SIG-M5 treated with dmso at 0.1 percent for 504 hours (cell line): ENCODE measurements at regions not wholly inside any gene's neighbourhood (a gene's known extent, or its start where the extent isn't known, plus 50 kb on each side); places are given as distances from the start of the nearest gene placed in this dataset.
"Not testable (repeated sequence)": the region's sequence is repeated elsewhere in the genome, so short reads cannot be mapped to it uniquely, and the experiment has no call there.

ENCODE experiments used
- DNase-seq: peaks from one replicate; lab custom pipeline; 2025; ENCODE audit not compliant: unreplicated experiment; lab: John Stamatoyannopoulos, UW

DNA sequence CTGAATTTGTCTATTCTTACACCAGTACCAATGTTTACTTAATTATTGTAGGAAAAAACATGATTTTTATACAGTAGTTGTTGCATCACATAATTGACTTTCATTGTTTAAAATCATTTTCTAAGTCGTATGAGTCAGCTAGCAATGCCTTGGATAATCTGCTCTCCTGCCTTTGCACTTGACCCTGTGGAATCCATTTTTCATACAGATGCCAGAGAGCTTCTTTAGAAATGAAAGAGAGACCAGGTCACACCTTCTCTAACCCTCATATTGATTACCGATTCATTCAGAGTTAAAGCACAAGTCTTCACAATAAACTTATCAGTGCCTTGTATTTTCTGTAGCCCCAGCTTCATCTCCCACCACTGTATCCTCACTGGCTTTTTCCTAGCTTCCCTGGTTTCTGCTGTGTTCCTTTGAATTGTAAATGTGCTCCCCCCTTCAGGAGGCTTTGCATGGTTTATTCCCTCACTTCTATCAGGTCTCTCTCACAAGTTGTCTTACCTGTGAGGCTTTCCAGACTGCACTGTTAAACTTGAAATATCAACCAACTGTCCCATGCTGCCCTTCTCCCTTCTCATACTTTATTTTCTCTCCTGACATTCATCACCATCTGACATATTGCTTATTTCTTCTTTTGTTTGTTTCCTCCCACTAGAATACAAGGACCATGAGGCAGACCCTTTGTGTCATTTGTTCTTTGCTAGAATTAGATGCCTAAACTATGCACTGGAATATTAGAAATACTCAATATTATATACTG, 662.0 kb upstream of the GBE1 start:
- no peak for DNase-seq

DNA sequence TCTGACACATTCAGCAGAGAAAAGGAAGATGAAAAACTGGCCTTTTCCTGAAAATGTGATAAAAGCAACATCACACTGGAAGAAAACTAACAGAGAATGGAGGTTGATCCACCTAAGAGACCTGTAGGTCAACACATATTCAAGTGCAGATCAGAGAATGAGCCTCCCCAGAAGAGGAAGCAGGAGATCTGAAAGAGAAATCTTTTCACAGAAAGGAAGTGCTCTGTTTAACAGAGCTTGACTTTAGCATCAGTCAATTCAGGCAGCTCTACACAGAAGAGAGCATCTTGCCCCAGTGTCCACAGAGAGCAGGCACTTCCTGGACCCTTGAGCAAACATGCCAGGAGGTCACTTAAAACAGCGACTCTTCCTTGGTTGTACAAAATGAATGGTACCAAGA, 655.4 kb upstream of the GBE1 start:
- no peak for DNase-seq

DNA sequence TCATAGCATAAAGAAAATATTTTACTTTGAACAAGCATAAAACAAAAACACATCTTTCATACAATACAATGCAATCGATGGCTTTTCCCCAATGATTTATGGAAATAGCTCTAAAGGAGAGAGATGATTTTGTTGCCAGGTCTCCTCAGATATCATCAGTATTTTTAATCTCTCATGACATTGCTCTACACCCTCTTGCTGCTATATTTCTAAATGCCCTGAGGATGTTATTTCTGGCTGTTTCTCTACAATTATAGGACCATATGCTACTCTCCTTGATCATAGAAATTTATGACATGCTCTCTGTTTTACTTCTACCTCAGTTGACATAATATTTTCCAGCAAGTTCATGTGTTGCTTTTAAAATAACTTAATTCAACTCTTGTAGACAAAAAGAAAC, 654.9 kb upstream of the GBE1 start:
- no peak for DNase-seq

DNA sequence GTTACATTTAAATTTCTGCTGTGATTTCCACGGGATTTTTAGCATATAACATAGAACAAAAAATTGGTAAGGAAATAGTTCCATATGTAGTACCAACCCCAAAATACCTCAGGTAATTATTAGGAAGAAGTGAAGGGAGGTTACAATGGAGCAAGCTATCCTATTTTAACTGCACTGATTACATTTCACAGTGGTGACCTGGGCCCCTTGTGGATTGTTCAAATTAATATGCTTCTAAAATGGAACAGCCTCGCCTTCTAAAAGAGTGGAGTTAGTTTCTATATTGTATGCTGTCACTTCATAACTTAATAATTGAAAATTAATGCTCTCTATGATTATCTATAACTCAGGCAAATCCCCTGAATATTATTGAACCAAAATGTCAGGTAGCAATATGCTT, 651.7 kb upstream of the GBE1 start:
- no peak for DNase-seq

DNA sequence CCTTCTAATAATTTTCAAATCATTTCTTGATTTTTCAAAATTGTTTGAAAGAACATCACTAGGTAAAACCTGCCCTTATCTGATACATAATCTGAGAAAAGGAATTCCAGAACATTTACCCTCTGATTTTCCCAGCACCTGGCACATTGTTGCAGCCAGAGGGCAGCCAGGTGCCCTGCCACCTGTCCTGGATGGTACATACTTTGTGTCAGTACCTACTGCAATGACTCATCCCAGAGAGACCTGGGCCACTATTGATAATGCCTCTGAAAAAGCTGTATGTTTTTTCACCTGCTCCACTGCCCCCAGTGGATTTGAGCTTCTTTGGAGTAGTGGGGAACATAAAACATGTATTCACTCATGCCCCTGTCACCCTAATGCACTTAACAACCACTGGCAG, 648.9 kb upstream of the GBE1 start:
- DNase-seq = no peak

DNA sequence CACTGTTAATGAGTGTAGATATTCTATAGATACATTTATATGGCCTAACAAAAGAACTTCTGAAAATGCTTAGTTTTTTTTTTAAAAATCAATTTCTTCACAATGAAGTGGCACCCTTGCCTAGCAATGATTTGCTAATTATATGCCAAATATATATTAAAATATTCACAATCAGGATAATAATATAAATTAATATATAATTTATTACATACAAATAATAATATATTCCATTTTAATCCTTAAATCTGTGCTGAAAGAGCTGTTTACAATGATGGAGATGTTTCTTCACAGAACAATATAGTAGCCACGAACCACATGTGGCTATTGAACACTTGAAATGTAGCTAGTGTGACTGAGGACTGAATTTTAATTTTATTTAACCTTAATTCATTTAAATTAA, 648.4 kb upstream of the GBE1 start:
- DNase-seq = no peak

DNA sequence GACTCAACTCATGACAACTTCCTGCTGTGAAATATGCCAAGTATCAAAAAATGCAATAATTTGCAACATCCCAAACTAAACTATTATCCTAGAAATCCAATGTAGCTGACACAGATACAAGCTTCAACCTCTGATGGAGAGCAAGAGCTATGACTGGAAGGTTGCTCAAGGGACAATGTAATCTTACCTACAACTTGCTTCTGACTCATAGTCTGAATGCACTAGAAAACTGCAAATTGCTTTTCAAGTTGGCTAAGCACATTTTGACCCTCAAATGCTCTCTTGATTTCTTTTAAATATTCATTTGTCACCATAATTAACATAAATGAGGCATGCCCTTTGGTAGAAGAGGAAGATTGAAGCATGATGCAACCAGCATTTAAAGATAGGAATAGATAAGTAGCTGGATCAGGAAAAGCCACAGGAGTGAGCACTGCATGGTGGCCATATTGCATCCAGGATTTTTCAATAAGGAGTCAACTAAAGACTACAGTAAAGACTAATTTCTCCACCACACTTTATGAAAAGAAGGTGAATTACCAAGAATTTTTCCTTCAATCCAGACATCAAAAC, 630.8 kb upstream of the GBE1 start:
- DNase-seq = no peak

DNA sequence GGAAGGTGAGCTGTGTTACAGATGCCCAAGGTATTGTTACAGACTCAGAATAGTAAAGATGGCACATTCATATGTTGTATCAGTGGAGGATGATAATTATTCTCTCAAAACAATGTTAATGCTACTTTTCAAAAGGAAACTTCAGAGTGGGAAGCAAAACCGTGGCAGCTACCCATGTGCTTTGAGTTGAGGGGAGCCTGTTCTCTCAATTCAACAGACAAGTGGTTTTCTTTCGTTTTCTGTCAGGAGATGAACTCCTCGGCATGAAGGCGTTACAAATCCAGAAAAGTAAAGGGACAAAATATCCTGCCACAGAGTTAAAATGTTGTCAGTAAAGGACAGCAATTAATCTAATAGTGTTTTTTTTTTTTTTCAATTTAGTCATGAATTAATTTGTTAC, 629.4 kb upstream of the GBE1 start:
- DNase-seq = no peak

DNA sequence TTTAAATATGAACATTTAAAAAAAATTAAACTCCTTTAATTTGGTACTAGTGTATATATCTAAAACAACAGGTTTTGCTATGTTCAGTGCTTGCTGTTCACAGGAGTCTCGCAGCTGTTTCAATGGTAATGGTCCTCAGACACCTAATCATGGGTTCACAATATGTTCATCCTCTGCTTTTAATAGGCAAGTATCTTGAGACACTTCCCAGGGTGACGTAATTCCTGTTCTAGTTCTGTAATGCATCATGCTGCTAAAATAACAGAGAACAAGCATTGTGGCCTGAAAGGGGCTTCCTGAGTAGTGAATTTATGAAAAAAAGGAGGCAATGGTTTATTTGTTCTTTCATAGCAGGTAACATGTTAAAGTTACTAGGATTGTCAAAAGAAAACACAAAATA, 625.2 kb upstream of the GBE1 start:
- DNase-seq = peak; percentile 33

DNA sequence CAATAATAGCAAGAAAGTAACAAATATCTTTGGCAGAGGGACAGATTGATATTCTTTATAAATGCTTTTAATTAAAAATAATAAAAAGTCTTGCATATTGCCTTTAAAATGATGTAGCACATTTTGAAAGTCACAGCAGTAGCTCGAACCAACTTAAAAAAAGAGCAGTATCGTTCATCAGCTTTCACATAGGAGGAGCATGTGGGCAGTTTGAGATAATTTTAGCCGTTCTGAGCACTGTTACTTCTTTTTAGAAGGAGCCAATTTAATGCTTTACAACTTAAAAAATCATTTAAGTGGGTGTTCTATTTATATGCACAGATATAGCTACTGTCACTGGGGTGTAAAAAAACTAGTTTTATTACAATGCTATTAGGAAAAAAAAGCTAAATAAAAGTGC, 622.7 kb upstream of the GBE1 start:
- DNase-seq = no peak

DNA sequence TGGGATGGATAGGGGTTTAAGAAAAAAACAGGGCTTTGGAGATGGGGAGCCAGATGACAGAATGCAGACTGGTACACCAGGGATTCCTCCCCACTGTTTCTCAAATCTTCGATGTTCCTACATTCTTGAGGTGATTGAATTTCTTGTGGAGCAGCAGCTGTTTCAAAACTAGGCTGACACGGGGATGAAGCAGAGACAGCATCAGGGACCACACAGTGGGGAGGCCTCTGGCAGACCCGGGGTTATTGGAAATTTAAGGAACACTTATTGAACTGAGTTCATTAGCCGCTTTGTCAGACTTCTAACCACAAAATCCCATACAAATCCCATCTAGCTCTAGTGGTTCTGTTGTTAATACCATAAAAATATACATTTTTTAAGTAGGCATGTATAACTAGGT, 621.4 kb upstream of the GBE1 start:
- DNase-seq = no peak

DNA sequence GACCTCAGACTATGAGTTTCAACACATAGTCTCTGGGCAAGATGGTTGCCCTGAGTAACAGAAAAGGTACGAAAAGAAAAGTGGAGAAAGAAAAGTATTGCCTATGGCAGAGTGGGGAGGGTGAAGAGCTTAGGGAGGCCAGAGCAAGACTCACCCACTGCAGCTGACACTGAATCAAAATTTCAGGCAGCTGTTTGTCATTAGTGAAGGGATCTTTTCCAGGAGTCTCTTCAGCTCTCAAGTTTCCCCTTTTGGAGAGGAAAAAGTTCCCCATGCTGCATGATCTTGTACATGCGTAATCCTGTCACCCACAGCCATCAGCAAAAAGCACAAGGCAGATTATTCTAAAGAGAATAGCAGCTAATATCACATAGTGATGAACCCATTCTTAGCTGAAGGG, 616.9 kb upstream of the GBE1 start:
- no peak for DNase-seq

DNA sequence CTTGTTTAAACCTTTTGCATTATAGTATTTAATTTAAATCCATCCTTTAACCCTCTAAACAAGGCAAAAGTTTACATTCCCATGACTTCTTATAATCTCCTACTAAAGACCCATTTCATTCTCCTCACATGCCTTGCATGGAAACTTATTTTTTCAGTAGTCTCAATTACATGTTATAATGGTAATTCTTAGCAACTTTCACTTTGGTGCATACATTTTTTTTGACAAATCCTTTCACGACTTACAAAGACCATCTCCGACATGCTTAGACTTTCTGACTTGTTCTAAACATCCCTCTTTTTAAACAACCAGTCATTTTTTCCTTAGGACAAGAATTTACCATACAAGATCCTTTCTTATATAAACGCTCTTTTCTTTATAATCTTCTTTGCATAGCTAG, 615.4 kb upstream of the GBE1 start:
- no peak for DNase-seq

DNA sequence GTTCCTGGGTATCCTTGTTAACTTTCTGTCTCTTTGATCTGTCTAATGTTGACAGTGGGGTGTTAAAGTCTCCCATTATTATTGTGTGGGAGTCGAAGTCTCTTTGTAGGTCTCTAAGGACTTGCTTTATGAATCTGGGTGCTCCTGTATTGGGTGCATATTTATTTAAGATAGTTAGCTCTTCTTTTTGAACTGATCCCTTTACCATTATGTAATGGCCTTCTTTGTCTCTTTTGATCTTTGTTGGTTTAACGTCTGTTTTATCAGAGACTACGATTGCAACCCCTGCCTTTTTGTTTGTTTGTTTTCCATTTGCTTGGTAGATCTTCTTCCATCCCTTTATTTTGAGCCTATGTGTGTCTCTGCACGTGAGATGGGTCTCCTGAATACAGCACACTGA, 612.4 kb upstream of the GBE1 start:
- DNase-seq = not testable (repeated sequence)

DNA sequence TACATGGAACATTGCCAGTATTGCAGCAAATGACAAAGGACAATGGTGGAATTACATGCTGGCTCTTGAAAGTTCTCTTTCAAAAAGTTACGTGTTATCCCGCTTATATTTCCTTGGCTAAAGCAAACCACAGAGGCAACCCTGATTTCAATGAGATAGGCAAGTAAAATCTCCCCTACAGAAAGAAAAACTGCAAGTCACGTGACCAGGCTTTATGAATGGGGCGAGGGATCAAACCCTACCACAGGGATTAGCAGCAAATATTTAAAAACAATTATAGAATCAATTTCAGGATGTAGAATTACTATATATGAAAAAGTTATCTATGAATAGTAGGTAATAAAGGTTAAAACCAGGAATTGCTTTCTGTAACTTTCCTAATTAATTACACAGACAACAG, 603.4 kb upstream of the GBE1 start:
- DNase-seq = no peak

DNA sequence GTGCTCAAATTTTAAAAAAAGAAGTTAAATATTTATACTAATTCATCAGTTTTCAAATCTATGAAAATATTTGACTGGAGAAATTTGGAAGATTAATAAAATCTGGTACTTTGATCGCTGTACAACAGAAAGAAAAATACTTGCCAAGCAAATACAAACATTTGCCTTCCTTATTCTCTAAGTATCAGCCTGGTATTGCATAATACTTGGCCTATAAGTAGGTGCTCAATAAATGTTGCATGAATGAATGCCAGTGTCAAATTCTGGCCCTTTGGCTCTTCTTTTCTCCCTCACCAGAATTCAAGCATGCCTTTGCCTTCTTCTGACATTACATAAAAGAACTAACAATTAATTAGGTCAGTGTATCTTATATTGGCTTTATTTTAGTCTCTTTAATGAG, 601.7 kb upstream of the GBE1 start:
- no peak for DNase-seq

DNA sequence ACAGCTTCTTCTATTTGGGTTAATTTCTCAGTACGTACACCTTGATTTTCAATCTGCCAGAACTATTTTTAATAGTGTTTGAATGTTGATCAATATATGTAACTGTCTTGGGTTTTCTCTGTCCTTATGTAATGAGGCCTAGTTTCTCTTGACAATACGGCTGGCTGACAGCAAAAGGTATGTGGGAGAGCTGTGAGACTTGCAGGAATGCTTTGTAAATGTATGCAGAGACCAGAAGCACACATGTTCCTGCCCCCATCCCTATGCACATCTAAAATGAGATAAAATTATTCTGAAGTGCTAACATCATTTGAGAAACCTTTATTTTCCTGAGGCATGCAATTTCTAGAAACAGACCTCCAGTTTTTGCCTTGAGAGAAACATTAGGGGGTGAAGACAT, 593.8 kb upstream of the GBE1 start:
- no peak for DNase-seq

DNA sequence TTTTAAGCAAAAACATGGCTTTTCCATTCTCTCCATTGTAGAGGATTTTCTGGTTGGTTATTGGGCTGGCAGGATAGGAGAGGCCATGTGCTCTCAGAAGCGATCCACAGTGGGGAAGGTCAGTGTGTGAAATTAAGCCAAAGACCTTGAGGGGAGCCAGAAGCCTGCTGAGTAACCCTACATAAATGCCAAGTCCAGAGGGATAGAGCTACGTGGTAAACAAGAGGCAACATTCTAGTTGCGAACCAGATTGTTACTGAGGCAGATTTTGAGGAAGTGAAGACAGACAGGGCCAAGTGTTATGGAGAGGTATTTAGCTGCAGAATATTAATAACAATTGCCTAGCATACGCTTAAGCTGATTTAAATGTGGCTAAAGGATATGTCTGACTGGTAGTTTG, 592.8 kb upstream of the GBE1 start:
- no peak for DNase-seq

DNA sequence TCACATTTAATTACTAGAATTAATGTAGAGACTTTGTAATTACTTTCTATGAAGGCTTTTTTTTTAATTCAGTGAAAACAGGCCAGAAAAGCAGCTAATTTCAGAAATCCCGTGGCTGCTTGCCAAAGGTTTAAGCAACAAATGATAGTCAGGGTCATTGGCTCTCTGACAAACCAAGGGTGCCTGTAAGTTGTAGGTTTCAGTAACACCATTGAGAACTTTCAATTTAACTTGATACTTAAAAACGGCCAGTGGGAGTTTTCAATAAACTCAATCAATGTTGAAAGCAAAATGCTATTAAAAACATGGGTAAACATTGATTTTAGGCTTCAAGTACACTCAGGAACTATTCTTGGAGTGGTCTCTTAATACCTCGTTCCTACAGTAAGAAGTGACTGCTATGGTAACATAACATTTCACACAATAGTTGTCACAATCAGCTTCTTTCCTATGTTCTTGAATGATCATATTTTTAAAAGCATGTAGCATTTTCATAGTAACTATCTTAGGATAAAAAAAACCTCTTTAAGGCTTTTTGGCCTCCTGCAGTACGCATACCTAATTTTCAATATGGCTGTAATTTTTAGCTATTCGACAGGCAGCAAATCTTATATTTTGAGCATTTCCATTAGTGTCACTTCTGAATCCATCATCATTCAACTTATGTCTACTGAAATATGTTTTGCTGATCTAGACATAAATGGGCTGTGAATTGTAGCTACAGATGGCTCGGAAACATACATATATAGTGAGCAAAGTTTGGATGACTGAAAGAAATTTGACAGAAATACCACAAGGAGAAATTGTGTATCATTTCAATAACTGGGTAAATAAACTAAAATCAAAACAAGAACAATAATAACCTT, 592.1 kb upstream of the GBE1 start:
- DNase-seq = no peak

DNA sequence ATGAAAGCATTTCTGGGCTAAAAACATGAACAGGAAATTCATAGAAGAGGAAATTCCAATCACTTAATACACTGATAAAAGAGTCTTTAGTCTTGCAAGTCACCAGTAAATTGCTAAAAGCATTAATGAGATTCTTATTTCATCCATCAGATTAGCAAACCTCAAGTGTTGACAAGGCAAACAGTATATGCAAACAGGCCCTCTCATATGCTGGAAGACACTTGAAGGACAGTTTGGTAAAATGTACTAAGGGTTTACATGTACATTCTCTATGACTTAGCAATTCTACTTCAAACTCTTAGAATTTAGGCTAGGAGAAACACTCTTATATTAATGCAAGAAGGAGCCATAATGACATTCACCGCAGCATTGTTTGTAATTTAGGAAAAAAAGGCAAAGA, 586.1 kb upstream of the GBE1 start:
- no peak for DNase-seq

DNA sequence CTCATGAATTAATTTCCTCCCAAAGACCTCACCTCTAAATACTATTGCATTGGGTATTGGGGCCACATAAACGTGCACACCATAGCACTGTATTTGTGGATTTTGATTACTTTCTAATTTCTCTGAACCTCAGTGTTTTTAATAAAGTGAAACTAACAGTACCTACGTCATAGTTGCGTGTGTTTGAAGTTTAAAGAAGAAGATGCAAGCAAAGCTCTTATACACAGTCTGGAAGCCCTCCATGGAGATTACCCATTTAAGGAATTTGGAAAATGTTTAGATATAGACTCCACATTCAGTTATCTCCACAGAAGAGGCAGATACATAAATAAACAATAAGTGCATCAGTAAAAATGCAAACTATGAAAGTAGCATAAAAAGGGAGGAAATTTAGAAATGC, 581.1 kb upstream of the GBE1 start:
- DNase-seq = no peak

DNA sequence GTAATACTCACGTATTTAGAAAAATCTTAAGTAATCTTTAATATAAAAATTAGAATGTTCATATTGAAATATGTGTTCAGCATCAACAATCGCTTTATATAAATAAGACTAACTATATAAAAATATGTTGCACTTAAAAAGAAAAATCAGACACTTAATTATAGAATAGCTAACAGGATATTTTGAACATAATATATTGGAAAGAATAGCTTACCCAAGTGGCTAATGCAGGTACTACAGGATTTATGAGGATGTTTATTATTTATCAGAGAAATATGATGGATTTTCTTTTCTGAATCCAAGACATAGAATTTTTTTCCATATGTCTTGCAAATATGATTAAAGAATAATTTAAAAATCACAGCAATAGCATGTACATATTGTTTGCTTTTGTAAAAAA, 567.9 kb upstream of the GBE1 start:
- no peak for DNase-seq
